Liver (tissue), 3 donors: ENCODE measurements at regions not wholly inside any gene's neighbourhood (a gene's known extent, or its start where the extent isn't known, plus 50 kb on each side); places are given as distances from the start of the nearest gene placed in this dataset.

Source experiments
- FOXA1 ChIP-seq: IDR thresholded peaks from 2 replicates; pipeline ENCODE4 v1.6.1; 2016; ENCODE audit warnings: antibody characterized with exemption
- FOXA2 ChIP-seq: IDR thresholded peaks from 2 replicates; pipeline ENCODE4 v1.6.1; 2016; ENCODE audit warnings: antibody characterized with exemption
- GABPA ChIP-seq, 2 donors: IDR thresholded peaks in 1 of 2; conservative IDR thresholded peaks in 1 of 2; 2 replicates each; pipeline ENCODE4 v1.6.1; 2016; ENCODE audit warnings: antibody characterized with exemption in 2 of 2, mild to moderate bottlenecking in 1 of 2, moderate library complexity in 1 of 2
- HNF4G ChIP-seq: IDR thresholded peaks from 2 replicates; pipeline ENCODE4 v1.6.1; 2016; ENCODE audit warnings: antibody characterized with exemption
- RAD21 ChIP-seq, 2 donors: IDR thresholded peaks; 2 replicates each; pipeline ENCODE4 v1.6.1; 2016; ENCODE audit warnings: antibody characterized with exemption in 2 of 2, mild to moderate bottlenecking in 2 of 2
- RXRA ChIP-seq, 2 donors: IDR thresholded peaks; 2 replicates each; pipeline ENCODE4 v1.6.1; 2017 to 2018; ENCODE audit warnings: antibody characterized with exemption in 2 of 2, mild to moderate bottlenecking in 1 of 2
- TAF1 ChIP-seq: conservative IDR thresholded peaks from 2 replicates; pipeline ENCODE4 v1.6.1; 2016; ENCODE audit warnings: antibody characterized with exemption, mild to moderate bottlenecking
- YY1 ChIP-seq: IDR thresholded peaks from 2 replicates; pipeline ENCODE4 v1.6.1; 2016; ENCODE audit warnings: antibody characterized with exemption, mild to moderate bottlenecking
- TF ChIP-seq, protein P1 (sequence below): IDR thresholded peaks from 2 replicates; pipeline ENCODE4 v1.6.1; 2016; ENCODE audit warnings: antibody characterized with exemption
- TF ChIP-seq, protein P2 (sequence below): fragments of 150-350 bp; IDR thresholded peaks from 2 replicates; pipeline ENCODE4 v1.5.1; 2017; ENCODE audit warnings: improper control_type of control experiment, low read depth, low read length; ENCODE audit not compliant: missing input control
- TF ChIP-seq, protein P3 (sequence below): IDR thresholded peaks from 2 replicates; pipeline ENCODE4 v1.6.1; 2016; ENCODE audit warnings: antibody characterized with exemption, mild to moderate bottlenecking
- TF ChIP-seq, protein P4 (sequence below): IDR thresholded peaks from 2 replicates; pipeline ENCODE4 v1.6.1; 2016; ENCODE audit warnings: antibody characterized with exemption
- TF ChIP-seq, protein P5 (sequence below): IDR thresholded peaks from 2 replicates; pipeline ENCODE4 v1.6.1; 2016; ENCODE audit warnings: antibody characterized with exemption
- donor health status: healthy.
- donor health status: healthy.

DNA sequence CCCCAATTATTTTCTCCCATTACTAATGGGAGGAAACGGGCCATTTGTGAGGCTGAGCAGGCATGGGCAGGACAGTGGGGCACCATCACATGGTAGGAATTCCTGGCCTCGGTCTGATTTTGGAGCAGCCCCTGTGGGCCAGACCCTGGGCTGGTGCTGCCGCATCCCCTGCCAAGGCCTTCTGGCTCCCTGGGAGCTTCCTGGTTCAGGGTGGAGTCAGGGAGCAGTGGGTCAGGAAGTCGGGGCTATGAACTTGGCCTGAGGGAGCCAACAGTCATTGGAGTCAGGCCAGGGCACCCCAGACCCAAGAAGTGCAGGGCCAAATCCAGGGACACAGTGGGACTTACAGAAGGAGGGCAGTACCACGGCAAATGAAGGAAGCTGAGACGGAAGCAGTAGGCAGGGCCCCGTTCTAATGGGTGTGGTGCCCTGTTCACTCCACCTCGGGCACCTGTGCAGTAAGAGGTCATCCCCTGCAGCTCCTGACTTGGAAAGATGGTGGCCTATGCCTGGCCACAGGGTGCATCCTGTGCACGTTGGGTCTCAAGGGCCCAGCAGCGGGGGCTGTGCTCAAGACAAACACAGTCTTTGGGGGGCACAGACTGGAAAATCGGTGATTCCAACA is 328.1 kb downstream of the SMAD2 start:
- TF ChIP-seq, protein P1, sequence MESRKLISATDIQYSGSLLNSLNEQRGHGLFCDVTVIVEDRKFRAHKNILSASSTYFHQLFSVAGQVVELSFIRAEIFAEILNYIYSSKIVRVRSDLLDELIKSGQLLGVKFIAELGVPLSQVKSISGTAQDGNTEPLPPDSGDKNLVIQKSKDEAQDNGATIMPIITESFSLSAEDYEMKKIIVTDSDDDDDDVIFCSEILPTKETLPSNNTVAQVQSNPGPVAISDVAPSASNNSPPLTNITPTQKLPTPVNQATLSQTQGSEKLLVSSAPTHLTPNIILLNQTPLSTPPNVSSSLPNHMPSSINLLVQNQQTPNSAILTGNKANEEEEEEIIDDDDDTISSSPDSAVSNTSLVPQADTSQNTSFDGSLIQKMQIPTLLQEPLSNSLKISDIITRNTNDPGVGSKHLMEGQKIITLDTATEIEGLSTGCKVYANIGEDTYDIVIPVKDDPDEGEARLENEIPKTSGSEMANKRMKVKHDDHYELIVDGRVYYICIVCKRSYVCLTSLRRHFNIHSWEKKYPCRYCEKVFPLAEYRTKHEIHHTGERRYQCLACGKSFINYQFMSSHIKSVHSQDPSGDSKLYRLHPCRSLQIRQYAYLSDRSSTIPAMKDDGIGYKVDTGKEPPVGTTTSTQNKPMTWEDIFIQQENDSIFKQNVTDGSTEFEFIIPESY, result no peak
- TF ChIP-seq HNF4G, result no peak
- no peak for TF ChIP-seq YY1
- TF ChIP-seq, protein P2, sequence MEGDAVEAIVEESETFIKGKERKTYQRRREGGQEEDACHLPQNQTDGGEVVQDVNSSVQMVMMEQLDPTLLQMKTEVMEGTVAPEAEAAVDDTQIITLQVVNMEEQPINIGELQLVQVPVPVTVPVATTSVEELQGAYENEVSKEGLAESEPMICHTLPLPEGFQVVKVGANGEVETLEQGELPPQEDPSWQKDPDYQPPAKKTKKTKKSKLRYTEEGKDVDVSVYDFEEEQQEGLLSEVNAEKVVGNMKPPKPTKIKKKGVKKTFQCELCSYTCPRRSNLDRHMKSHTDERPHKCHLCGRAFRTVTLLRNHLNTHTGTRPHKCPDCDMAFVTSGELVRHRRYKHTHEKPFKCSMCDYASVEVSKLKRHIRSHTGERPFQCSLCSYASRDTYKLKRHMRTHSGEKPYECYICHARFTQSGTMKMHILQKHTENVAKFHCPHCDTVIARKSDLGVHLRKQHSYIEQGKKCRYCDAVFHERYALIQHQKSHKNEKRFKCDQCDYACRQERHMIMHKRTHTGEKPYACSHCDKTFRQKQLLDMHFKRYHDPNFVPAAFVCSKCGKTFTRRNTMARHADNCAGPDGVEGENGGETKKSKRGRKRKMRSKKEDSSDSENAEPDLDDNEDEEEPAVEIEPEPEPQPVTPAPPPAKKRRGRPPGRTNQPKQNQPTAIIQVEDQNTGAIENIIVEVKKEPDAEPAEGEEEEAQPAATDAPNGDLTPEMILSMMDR, result no peak
- no peak for TF ChIP-seq GABPA (IDR thresholded peaks at IDR 0.05 in 1 of 2, conservative IDR thresholded peaks at IDR 0.05 in 1 of 2)
- TF ChIP-seq, protein P3, sequence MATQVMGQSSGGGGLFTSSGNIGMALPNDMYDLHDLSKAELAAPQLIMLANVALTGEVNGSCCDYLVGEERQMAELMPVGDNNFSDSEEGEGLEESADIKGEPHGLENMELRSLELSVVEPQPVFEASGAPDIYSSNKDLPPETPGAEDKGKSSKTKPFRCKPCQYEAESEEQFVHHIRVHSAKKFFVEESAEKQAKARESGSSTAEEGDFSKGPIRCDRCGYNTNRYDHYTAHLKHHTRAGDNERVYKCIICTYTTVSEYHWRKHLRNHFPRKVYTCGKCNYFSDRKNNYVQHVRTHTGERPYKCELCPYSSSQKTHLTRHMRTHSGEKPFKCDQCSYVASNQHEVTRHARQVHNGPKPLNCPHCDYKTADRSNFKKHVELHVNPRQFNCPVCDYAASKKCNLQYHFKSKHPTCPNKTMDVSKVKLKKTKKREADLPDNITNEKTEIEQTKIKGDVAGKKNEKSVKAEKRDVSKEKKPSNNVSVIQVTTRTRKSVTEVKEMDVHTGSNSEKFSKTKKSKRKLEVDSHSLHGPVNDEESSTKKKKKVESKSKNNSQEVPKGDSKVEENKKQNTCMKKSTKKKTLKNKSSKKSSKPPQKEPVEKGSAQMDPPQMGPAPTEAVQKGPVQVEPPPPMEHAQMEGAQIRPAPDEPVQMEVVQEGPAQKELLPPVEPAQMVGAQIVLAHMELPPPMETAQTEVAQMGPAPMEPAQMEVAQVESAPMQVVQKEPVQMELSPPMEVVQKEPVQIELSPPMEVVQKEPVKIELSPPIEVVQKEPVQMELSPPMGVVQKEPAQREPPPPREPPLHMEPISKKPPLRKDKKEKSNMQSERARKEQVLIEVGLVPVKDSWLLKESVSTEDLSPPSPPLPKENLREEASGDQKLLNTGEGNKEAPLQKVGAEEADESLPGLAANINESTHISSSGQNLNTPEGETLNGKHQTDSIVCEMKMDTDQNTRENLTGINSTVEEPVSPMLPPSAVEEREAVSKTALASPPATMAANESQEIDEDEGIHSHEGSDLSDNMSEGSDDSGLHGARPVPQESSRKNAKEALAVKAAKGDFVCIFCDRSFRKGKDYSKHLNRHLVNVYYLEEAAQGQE, result no peak
- no peak for TF ChIP-seq FOXA2
- no peak for TF ChIP-seq RXRA (IDR thresholded peaks at IDR 0.05)
- TF ChIP-seq RAD21 (IDR thresholded peaks at IDR 0.05), result no peak
- TF ChIP-seq, protein P4, sequence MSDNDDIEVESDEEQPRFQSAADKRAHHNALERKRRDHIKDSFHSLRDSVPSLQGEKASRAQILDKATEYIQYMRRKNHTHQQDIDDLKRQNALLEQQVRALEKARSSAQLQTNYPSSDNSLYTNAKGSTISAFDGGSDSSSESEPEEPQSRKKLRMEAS, result no peak
- TF ChIP-seq TAF1, result no peak
- TF ChIP-seq FOXA1, result no peak
- TF ChIP-seq, protein P5, sequence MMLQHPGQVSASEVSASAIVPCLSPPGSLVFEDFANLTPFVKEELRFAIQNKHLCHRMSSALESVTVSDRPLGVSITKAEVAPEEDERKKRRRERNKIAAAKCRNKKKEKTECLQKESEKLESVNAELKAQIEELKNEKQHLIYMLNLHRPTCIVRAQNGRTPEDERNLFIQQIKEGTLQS, result no peak
